HS-5 (cell line): ENCODE measurements at regions not wholly inside any gene's neighbourhood (a gene's known extent, or its start where the extent isn't known, plus 50 kb on each side); places are given as distances from the start of the nearest gene placed in this dataset.
"Not testable (repeated sequence)": the region's sequence is repeated elsewhere in the genome, so short reads cannot be mapped to it uniquely, and the experiment has no call there.

Experiments used
- DNase-seq: peaks from one replicate; pipeline ENCODE4 v3.0.0-alpha.2; 2012; ENCODE audit warnings: low read depth

GRCh38 chr19:14328406-14328805 is 52.8 kb upstream of the ADGRE5 start:
- no peak for DNase-seq

DNA sequence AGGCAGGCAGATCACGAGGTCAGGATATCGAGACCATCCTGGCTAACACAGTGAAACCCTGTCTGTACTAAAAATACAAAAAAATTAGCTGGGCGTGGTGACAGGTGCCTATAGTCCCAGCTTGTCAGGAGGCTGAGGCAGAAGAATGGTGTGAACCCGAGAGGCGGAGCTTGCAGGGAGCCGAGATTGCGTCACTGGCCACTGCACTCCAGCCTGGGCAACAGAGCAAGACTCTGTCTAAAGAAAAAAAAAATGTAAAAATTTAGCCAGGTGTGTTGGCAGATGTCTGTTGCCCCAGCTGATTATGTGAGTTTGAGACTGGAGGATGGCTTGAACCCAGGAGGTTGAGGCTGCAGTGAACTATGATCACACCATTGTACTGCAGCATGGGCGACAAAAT is 54.2 kb upstream of the ADGRE5 start:
- not testable (repeated sequence) for DNase-seq

GRCh38 chr19:14325863-14326262 is 55.4 kb upstream of the ADGRE5 start:
- no peak for DNase-seq

- no peak for DNase-seq
These were observed 56.1 kb upstream of the ADGRE5 start for GRCh38 chr19:14325134-14325533.

GRCh38 chr19:14322889-14323463 is 58.3 kb upstream of the ADGRE5 start:
- DNase-seq = no peak

DNA sequence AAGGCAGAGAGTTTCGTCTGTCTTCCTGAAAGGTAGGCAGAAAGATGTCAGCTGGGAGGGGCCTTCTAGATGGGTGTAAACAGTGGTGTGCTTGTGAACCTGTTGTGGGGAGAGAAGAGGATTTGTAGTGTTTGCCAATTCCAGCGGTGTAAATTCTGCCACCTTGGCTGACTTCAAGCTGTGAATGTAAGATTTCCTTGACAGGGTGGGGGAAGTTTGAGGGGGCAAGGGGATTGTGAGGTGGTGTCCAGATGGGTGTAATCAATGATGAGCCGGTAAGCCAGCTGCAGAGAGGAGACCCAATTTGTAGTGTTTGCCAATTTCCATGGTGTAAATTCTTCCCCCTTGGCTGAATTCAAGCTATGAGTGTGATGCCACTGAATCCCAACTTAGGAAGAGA is 61.0 kb upstream of the ADGRE5 start:
- DNase-seq = no peak

DNA sequence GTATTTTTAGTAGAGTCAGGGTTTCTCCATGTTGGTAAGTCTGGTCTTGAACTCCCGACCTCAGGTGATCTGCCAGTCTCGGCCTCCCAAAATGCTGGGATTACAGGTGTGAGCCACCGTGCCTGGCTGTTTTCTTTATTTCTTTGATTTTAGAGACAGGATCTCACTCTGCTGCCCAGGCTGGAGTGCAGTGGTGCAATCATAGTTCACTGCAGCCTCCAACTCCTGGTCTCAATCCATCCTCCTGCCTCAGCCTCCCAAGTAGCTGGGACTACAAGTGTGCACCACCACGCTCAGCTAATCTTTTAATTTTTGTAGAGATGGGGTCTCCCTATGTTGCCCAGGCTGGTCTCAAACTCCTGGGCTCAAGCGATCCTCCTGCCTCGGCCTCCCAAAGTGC is 61.5 kb upstream of the ADGRE5 start:
- not testable (repeated sequence) for DNase-seq

- DNase-seq = no peak
These were observed 62.4 kb upstream of the ADGRE5 start for GRCh38 chr19:14318873-14319272.

DNA sequence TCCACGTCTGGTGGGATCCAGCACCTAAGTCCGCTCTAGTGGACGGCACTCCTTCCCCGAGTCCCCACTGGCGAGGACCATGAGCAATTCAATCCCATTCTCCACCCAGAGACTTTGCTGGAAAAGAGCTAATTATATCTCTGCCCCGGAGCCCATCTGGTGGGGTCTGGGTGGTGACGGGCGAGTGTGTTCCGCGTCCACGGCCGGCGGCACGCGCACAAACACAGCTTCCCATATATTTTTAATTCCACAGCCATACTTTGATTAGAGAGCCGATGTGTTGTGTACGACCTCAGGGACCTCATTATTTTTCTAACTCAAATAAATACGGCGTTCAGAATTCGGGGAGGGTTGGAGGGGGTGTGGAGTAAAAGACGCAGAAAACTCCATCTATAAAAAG is 64.1 kb upstream of the ADGRE5 start:
- no peak for DNase-seq

DNA sequence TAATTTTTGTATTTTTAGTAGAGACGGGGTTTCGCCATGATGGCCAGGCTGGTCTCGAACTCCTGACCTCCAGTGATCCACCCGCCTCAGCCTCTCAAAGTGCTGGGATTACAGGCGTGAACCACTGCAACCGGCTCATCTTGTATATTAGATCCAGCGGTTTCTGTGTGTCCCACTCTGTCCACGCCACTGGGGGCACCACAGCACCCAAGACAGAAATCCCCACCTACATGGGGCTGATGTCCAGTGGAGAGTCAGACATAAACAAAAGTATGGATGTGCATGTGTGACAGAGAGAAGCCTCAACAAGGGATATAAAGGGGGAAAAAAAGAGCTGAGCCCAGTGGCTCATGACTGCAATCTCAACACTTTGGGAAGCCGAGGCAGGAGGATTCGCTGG is 65.8 kb upstream of the ADGRE5 start:
- no peak for DNase-seq

GRCh38 chr19:14310055-14310454 is 71.2 kb upstream of the ADGRE5 start:
- no peak for DNase-seq

DNA sequence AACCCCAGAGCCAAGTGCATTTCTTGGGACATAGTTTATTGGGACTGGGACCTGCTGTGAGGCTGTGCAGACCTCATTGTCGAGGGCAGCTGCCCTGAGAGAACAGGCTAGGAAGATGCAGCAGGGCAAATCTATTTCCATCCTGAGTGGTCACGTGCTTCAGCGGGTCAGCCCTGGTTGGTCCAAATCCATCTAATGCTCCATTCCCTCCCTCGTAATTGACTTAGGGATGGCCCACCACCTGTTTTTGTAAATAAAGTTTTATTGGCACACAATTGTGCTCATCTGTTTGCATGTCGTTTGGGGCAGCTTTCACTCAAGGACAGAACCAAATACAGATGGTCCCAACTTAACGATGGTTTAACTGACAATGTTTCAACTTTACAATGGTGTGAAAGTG is 75.5 kb upstream of the ADGRE5 start:
- no peak for DNase-seq

DNA sequence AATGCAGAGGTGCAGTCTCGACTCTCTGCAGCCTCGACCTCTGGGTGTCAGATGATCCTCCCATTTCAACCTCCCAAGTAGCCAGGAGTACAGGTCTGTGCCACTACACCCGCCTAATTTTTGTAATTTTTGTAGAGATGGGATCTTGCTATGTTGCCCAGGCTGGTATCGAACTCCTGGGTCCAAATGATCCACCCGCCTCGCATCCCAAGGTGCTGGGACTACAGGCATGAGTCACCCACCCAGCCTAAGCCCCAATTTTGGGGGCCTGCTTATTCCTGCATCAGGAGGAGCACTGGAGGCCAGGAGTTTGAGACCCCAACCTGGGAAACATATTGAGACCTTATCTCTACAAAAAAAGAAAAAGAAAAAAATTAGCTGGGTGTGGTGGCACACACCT is 80.1 kb upstream of the ADGRE5 start:
- no peak for DNase-seq

- no peak for DNase-seq
These were observed 80.9 kb upstream of the ADGRE5 start for GRCh38 chr19:14300303-14300702.

GRCh38 chr19:14299224-14299827 is 81.9 kb upstream of the ADGRE5 start:
- DNase-seq = not testable (repeated sequence)

DNA sequence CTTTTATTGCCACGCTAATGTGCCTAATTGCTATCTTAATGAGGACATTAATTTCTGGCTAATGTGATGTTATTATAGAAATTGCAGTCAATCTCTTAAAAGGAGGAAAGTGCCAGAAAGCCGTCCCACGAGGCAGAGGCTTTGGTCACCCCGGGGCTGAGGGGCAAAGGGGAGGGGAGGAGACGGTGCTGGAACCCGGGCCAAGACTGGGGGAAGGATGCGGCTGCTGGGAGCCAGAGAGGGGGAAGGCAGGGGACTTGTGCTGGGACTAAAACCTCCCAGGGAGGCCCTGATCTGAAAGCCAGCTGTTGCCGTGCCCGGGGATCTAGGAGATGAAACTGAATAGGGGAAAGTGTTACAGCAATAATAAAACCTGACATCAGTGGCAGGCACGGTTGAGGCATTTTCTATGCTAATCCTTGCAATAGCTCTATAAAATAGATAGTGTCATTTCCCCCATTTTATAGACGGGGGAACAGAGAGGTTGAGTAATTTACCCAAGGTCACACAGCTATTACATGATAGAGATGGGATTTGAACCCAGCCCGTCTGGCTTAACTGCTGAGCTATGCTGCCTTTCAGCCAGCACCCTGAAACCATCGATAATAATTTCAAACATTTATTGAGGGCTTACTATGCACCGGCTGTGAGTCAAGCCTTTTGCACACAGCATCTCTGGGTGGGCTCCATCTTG is 83.2 kb upstream of the ADGRE5 start:
- not testable (repeated sequence) for DNase-seq

GRCh38 chr19:14294974-14295373 is 86.3 kb upstream of the ADGRE5 start:
- not testable (repeated sequence) for DNase-seq

DNA sequence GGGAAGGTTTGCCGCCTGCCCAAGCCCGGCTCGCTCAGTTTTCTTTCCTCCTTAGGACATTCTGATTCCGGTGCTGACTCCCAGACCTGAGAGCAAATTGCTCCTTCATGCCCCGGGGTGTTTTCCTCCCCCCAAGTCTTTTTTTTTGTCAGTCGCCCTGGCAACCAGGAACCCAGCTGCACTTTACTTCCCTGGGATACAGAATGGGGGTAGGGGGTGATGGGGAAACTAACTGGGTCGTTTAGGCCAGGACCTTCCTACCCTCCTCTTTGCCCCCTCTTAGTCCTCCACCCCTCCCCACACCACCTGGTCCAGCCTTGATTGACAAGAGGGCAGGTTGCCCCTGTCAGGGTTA is 87.5 kb upstream of the ADGRE5 start:
- not testable (repeated sequence) for DNase-seq

DNA sequence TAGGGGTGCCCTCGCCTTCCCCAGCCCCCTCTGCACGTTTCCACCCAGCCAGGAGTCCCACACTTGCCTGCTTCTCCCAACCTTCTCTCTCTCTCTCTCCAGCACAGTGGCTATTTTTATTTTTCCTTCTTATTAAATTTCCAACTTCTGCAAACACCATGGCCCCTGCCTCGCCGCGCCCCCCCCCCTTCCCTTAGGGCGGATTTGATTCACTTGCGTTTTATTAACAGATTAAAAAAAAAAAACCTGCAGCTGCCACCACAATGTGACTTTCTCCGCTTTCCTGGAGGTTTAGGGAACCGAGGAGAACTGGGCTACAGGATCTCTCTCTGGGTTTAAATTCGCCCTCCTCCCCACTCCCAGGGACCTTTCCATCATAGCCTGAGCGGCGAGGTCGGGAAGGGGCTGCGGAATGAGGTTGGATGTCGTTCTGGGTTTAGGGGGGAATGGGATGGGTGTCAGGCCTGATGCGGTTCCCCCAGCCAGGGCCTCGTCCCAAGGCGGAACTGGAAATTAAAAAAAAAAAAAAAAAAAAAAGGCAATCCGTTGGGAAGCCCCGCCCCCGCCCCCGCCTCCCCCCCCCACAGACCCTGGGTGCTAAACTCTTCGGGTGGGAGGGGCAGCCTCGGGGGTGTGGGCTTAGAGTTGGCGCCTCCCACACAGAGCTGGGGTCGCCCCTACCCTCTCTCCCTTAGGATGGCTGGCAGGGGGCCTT is 87.3 kb upstream of the ADGRL1 start:
- not testable (repeated sequence) for DNase-seq

DNA sequence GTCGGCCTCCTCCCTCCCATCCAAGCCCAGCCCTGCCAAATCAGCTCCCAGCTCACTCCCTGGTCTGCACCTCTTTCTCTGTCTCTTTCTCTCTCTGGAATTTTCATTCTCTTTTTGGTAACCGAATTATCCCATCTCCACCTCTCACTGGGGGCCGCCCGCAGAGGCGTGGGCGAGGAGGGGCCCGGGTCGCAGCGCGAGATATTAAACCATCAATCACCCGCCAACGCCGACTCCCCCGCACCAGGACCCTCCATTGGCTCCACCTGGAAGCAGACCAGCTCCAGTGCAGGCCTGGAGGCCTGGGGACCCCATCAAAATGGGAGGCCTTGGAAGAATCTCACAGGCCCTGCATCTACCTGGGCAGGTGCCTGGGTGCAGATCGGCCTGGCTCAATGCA is 83.8 kb upstream of the ADGRL1 start:
- DNase-seq = not testable (repeated sequence)

GRCh38 chr19:14287837-14288236 is 81.9 kb upstream of the ADGRL1 start:
- DNase-seq = not testable (repeated sequence)

DNA sequence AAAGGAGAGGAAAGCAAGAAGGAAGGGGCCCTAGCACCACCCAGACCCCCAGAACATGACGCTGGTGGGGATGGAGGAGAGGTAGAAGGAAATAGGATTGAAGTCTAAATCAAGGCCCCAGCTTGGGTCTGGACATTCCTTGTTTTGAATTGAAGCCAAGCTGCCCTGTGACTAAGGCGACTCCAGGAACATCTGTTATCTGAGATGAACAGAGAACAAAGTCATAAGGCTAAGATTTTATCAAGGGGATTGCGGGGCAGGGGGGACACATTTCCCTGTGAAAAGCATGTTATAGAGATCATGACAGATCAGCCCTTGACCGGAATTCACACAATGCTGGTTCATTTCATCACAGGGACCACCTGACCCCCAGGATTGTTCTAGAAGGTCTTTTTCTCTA is 80.6 kb upstream of the ADGRL1 start:
- DNase-seq = not testable (repeated sequence)

DNA sequence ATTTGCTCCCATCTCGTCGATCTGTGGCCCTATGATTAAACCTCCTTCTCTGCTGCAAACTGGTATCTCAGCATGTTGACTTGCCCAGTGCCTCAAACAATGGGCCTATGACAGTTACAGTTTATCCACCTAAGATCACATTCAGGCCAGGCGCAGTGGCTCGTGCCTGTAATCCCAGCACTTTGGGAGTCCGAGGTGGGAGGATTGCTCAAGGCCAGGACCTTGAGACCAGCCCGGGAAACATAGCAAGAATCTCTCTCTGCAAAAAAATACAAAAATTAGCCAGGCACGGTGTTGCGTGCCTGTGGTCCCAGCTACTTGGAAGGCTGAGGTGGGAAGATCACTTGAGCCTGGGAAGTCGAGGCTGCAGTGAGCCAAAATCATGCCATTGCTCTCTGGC is 79.8 kb upstream of the ADGRL1 start:
- DNase-seq = not testable (repeated sequence)
